ENCODE measurements at regions not wholly inside any gene's neighbourhood (a gene's known extent, or its start where the extent isn't known, plus 50 kb on each side); places are given as distances from the start of the nearest gene placed in this dataset.
"Not testable (repeated sequence)": the region's sequence is repeated elsewhere in the genome, so short reads cannot be mapped to it uniquely, and the experiment has no call there.

DNA sequence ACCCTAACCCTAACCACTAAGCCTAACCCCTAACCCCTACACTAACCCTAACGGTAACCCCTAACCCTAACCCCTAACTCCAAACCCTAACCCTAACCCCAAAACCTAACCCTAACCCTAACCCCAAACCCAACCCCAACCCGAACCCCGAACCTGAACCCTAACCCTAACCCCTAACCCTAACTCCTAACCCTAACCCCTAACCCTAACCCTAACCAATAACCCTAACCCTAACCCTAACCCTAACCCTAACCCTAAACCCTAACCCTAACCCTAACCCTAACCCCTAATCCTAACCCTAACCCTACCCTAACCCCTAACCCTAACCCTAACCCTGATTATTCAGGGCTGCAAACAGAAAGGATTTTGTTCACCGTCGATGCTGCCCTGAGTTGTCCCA, 144.6 kb upstream of the DUSP22 start:
- DNase-seq (ENCODE audit: low read depth), result not testable (repeated sequence)

DNA sequence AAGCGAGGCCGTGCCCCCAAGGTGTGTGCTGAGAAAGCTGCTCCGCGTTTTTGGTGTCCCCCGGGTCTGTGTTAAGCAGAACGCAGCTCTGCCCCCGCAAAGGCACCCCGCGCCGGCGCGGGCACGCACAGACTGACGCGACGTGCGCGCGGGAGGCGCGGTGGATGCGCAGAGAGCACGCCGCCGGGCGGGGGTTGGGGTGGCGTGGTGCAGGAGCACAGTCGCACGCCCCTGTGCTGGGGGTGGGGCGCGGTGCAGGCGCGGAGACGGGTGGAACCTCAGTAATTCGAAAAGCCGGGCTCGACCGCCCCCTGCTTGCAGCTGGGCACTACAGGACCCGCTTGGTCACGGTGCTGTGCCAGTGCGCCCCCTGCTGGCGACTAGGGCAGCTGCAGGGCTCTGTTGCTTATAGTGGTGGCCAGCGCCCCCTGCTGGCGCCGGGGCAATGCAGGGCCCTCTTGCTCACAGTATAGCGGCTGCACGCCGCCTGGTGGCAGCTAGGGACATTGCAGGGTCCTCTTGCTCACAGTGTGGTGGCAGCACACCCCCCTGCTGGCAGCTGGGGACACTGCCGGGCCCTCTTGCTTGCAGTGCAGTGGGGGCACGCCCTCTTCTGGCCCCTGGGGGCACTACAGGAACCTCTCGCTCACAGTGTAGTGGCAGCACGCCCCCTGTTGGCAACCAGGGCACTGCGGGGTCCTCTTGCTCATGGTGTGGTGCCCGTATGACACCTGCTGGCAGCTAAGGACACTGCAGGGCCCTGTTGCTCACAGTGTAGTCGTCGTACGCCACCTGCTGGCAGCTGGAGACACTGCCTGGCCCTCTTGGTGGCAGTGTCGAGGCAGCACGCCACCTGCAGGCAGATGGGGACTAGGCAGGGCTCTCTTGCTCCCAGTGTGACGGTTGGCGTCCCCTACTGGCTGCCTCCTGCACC, 144.0 kb upstream of the DUSP22 start:
- DNase-seq (ENCODE audit: low read depth), result peak; percentile 33

GRCh38 chr6:150147-150546, 142.1 kb upstream of the DUSP22 start:
- not testable (repeated sequence) for DNase-seq (ENCODE audit: low read depth)

DNA sequence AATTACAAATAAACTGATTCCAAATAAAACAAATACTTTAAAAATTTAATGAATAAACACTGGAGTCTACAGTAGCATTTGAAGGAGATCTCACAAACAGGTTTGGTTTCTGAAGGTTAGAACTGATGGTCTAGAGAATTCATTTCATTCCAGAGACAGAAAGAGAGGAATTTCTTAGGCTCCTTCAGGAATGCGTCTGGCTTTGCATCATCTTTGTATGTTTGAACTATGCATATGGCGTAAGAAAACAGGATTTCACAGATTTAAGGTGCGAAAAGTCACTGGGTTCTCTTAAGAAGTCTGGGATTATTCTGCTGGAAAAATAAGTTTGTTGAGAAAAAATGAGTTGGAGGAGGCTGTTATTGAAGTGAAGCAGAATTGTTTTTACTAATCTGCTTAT, 139.9 kb upstream of the DUSP22 start:
- not testable (repeated sequence) for DNase-seq (ENCODE audit: low read depth)

DNA sequence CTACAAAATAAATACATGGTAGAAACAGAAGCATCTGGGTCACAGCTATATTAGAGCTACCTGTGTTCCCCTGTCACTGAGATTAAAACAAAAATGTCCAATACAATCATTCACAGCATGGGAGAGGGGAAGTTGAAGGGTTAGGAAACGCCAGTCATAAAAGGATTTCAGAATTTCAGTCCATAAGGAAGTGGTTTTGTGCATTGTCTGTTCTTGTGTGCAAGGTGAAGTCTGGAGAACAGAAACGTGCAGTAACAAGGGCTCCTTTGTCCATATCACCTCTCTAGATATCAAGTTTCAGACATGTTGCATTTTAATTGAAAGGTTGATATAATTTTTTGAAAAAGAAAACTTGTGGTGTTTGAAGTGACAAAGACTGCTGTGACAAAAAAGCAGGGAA, 139.3 kb upstream of the DUSP22 start:
- not testable (repeated sequence) for DNase-seq (ENCODE audit: low read depth)

GRCh38 chr6:153867-154266, 138.4 kb upstream of the DUSP22 start:
- DNase-seq (ENCODE audit: low read depth), result not testable (repeated sequence)

DNA sequence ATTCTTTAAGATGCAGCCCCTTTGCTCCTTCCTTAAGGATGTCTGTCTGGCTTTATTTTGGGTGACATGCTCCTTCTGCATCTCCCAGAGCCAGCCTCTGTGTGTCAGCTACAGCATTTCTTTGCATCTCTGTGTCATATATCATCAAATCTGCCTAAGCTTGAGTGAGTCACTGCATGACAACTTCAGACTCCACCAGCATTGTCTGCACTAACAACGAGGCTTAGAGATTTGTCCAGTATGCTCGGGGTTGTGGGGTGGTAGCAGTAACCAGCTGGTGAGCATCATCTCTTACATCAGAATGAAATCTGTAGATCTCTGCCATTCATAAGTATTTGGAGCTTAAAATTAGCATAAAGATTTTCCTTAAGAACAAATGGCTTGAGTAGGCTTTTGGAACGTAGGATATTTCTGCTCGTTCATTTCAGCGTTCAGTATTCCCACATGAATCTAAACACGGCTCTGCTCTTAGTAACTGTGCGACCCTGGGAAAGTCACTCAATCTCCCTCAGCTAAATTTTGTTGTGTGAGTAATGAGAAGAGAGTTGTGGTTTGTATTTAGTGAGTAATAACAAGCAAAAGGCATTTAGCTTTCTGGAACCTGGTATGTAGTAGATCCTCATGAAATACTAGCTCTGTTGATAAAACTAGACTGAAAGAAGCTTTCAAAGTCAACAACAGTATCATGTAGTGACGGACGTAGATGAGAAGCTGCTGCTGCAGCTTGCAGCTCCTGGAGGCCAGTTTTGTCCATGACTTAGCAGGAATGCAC, 137.8 kb upstream of the DUSP22 start:
- peak; percentile 49 for DNase-seq (ENCODE audit: low read depth)

GRCh38 chr6:156010-156409, 136.3 kb upstream of the DUSP22 start:
- DNase-seq (ENCODE audit: low read depth), result no peak

DNA sequence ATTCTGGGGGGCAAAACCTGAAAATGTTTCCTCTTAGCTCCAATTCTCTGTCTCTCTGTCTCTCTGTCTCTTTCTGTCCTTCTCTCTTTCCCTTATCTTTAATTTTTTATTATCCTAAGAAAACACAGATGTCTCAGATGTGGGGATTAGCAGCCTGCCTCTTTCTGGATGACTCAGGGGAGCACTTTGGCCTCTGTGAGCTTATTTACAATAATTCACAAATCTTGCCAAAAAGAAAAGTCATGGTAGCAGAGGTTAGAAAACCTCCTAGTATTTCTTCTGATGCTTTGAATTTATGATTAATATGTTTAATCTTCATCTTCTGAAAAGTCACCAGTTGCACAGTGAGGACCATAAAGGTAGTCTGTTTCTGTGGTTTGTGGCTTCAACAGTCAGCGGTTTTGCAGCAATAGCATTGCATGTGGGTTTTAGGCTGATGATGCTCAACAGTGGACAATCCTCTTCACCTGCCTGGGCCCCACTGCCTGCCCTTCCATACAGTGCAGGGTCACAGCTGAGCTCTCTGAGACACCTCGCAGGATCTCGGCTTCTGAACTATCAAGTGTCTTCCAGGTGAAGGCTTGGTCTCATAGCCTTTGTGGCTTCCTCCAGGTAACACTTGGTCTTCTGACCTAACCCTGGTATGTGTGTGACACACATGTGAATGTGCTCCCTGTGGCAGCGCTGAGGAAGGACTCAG, 135.7 kb upstream of the DUSP22 start:
- peak; percentile 35 for DNase-seq (ENCODE audit: low read depth)

GRCh38 chr6:157176-157575, 135.1 kb upstream of the DUSP22 start:
- DNase-seq (ENCODE audit: low read depth), result not testable (repeated sequence)

- not testable (repeated sequence) for DNase-seq (ENCODE audit: low read depth)
These were observed 130.6 kb upstream of the DUSP22 start for GRCh38 chr6:161657-162056.

DNA sequence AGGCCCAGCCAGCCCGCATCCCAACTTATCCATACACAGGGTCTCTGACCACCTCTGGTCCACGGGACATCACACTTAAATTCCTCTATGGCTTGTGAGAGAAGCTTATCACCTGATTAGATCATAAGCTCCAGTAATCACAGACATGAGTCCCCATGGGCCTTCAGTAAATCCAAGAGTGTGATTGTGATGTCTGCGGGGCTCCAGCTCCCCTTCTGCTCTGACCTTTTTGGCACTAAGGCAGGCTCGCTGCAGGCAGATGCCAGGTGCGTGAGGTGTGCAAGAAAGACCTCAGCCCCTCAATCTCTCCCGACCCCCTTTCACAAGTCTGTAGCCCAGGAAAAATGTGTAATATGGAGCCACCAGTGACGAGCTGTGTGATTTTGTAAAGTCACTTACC, 127.6 kb upstream of the DUSP22 start:
- no peak for DNase-seq (ENCODE audit: low read depth)

GRCh38 chr6:165263-165662, 127.0 kb upstream of the DUSP22 start:
- DNase-seq (ENCODE audit: low read depth), result no peak

DNA sequence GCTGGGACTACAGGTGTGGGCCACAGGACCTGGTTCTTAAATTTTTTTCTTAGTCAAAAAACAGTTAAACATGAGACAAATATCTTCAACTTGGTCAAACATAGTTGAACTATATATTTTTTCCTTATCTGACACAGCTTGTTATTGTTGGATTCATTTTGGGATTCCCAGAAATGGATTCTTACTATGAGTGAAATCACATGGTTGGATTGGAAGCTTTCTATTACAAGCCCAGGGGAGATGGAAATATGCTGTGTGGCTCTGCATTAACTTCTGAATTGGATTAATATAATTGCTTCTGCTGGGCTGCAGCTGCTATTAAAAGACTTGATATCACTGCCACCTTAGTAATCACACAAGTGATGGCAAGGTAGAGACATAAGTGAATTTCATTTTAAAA, 126.4 kb upstream of the DUSP22 start:
- DNase-seq (ENCODE audit: low read depth), result no peak

DNA sequence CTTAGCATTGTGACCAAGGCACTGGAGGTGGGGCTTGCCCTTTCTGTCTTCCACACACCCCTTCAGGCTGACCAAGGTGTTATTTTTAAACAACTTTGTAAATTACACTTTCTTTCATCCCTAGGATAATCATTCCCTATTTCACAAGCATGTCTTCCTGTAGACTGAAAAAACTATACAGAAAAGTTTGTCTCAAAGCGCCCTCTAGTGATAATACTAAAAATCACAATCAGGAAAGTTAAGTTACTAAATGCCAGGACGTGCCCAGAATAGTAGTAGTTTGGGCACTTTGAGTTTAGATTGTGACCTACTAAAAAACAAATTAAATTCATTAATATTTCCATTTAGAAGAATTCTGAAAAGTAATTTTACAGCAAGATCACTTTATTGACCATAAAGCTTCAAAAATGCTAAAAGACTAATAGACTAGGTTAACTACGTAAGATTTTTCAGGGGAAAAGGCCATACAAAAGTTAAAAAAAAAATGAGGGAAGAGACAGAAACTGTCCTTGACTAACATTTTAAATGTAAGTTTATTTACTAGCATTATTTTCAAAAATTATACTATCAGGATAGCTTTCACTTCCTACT, 123.3 kb upstream of the DUSP22 start:
- peak; percentile 54 for DNase-seq (ENCODE audit: low read depth)

GRCh38 chr6:174036-174435, 118.3 kb upstream of the DUSP22 start:
- no peak for DNase-seq (ENCODE audit: low read depth)

GRCh38 chr6:175680-176079, 116.6 kb upstream of the DUSP22 start:
- DNase-seq (ENCODE audit: low read depth), result no peak

- DNase-seq (ENCODE audit: low read depth), result no peak
These were observed 115.5 kb upstream of the DUSP22 start for GRCh38 chr6:176766-177165.

DNA sequence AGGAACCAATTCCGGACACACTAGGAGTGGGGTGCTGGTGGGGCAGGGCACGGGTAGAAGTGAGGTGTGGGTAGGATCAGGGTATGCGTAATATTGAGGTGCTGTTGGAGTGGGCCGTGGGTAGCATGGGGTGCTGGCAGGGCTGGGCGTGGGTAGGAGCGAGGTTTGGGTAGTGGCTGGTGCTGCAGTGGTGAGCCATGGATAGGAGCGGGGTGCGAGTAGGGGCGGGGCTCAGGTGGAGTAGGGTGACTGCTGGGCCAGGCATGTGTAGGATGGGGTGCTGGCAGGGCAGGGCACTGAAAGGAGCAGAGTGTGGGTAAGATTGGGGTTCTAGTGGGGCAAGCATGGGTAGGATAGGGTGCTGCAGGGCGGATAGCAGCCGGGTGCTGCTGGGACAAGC, 114.2 kb upstream of the DUSP22 start:
- no peak for DNase-seq (ENCODE audit: low read depth)

- not testable (repeated sequence) for DNase-seq (ENCODE audit: low read depth)
These were observed 113.4 kb upstream of the DUSP22 start for GRCh38 chr6:178929-179328.

DNA sequence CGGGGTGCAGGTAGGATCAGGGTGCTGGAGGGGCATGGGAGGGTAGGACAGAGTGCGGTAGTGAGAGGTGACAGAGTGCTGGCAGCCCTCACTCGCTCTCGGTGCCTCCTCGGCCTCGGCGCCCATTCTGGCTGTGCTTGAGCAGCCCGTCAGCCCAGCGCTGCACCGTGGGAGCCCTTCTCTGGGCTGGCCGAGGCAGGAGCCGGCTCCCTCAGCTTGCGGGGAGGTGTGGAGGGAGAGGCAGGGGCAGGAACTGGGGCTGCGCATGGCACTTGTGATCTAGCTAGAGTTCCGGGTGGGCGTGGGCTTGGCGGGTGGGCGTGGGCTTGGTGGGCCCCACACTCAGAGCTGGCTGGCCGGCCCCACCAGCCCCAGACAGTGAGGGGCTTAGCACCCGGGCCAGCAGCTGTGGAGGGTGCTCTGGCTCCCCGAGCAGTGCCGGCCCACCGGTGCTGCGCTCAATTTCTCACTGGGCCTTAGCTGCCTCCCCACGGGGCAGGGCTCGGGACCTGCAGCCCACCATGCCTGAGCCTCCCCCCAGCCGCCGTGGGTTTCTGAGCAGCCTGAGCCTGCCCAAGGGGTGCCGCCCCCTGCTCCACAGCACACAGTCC, 112.8 kb upstream of the DUSP22 start:
- DNase-seq (ENCODE audit: low read depth), result no peak

Data from LHCN-M2 (cell line).